HG03558 (cell line): ENCODE measurements at regions not wholly inside any gene's neighbourhood (a gene's known extent, or its start where the extent isn't known, plus 50 kb on each side); places are given as distances from the start of the nearest gene placed in this dataset.

ENCODE experiments used
- ATAC-seq: cut with Tn5 transposase; IDR thresholded peaks from one replicate; pipeline ENCODE4 v1.9.1; 2021; ENCODE audit warnings: moderate number of reproducible peaks; ENCODE audit not compliant: unreplicated experiment; ENCODE audit errors: extremely low read depth

- ATAC-seq: no peak
Measured at GRCh38 chr12:107530701-107531100, 154.9 kb upstream of the PWP1 start.

- ATAC-seq: no peak
Measured at GRCh38 chr12:107533218-107533617, 152.4 kb upstream of the PWP1 start.

- no peak for ATAC-seq
Measured at GRCh38 chr12:107536613-107537012, 149.0 kb upstream of the PWP1 start.

- no peak for ATAC-seq
Measured at GRCh38 chr12:107537464-107538119, 148.0 kb upstream of the PWP1 start.

GRCh38 chr12:107539196-107539939, 146.2 kb upstream of the PWP1 start:
- ATAC-seq: no peak

- ATAC-seq: no peak
Measured at GRCh38 chr12:107541001-107541705, 144.4 kb upstream of the PWP1 start.

GRCh38 chr12:107543416-107543815, 142.2 kb upstream of the PWP1 start:
- ATAC-seq: no peak

- no peak for ATAC-seq
Measured at GRCh38 chr12:107543841-107544240, 141.8 kb upstream of the PWP1 start.

GRCh38 chr12:107544937-107545336, 140.7 kb upstream of the PWP1 start:
- ATAC-seq: no peak

GRCh38 chr12:107545737-107546353, 139.8 kb upstream of the PWP1 start:
- no peak for ATAC-seq

- ATAC-seq: no peak
Measured at GRCh38 chr12:107547389-107547788, 138.2 kb upstream of the PWP1 start.

- no peak for ATAC-seq
Measured at GRCh38 chr12:107549651-107550480, 135.7 kb upstream of the PWP1 start.

- no peak for ATAC-seq
Measured at GRCh38 chr12:107551434-107551833, 134.2 kb upstream of the PWP1 start.

- ATAC-seq: no peak
Measured at GRCh38 chr12:107552263-107552662, 133.3 kb upstream of the PWP1 start.

- no peak for ATAC-seq
Measured at GRCh38 chr12:107553211-107553765, 132.3 kb upstream of the PWP1 start.

- no peak for ATAC-seq
Measured at GRCh38 chr12:107554941-107555340, 130.7 kb upstream of the PWP1 start.

- no peak for ATAC-seq
Measured at GRCh38 chr12:107557026-107557425, 128.6 kb upstream of the PWP1 start.

GRCh38 chr12:107557589-107558100, 128.0 kb upstream of the PWP1 start:
- ATAC-seq: no peak

GRCh38 chr12:107558141-107558815, 127.3 kb upstream of the PWP1 start:
- no peak for ATAC-seq
